HG03432 (cell line): ENCODE measurements at regions not wholly inside any gene's neighbourhood (a gene's known extent, or its start where the extent isn't known, plus 50 kb on each side); places are given as distances from the start of the nearest gene placed in this dataset.
"Not testable (repeated sequence)": the region's sequence is repeated elsewhere in the genome, so short reads cannot be mapped to it uniquely, and the experiment has no call there.

Experiments used
- ATAC-seq: cut with Tn5 transposase; IDR thresholded peaks from one replicate; pipeline ENCODE4 v1.9.1; 2021; ENCODE audit warnings: mild to moderate bottlenecking, moderate library complexity; ENCODE audit not compliant: unreplicated experiment

- peak; percentile 95 for ATAC-seq
Measured at GRCh38 chr1:120544434-120544833, 129.6 kb downstream of the NBPF8 start.

- ATAC-seq = not testable (repeated sequence)
Measured at GRCh38 chr1:120550335-120550734, 135.5 kb downstream of the NBPF8 start.

GRCh38 chr1:120552190-120552589, 137.4 kb downstream of the NBPF8 start:
- not testable (repeated sequence) for ATAC-seq

- peak; percentile 1 for ATAC-seq
Measured at GRCh38 chr1:120557605-120558302, 142.9 kb downstream of the NBPF8 start.

GRCh38 chr1:120558303-120559060, 143.6 kb downstream of the NBPF8 start:
- peak; percentile 87 for ATAC-seq

- ATAC-seq = not testable (repeated sequence)
Measured at GRCh38 chr1:120561767-120562166, 146.9 kb downstream of the NBPF8 start.

- not testable (repeated sequence) for ATAC-seq
Measured at GRCh38 chr1:120565396-120565795, 150.6 kb downstream of the NBPF8 start.

GRCh38 chr1:120567620-120568019, 152.8 kb downstream of the NBPF8 start:
- not testable (repeated sequence) for ATAC-seq

- ATAC-seq = not testable (repeated sequence)
Measured at GRCh38 chr1:120575201-120575600, 148.5 kb upstream of the NBPF26 start.

GRCh38 chr1:120582135-120582534, 141.6 kb upstream of the NBPF26 start:
- not testable (repeated sequence) for ATAC-seq

- ATAC-seq = not testable (repeated sequence)
Measured at GRCh38 chr1:120586053-120586452, 137.7 kb upstream of the NBPF26 start.

GRCh38 chr1:120588811-120589210, 134.9 kb upstream of the NBPF26 start:
- ATAC-seq = not testable (repeated sequence)

GRCh38 chr1:120591774-120592173, 132.0 kb upstream of the NBPF26 start:
- ATAC-seq = not testable (repeated sequence)

GRCh38 chr1:120592943-120593342, 130.8 kb upstream of the NBPF26 start:
- ATAC-seq = not testable (repeated sequence)

GRCh38 chr1:120593648-120594047, 130.1 kb upstream of the NBPF26 start:
- ATAC-seq = not testable (repeated sequence)

- not testable (repeated sequence) for ATAC-seq
Measured at GRCh38 chr1:120598331-120598951, 125.3 kb upstream of the NBPF26 start.

GRCh38 chr1:120599511-120599910, 124.2 kb upstream of the NBPF26 start:
- not testable (repeated sequence) for ATAC-seq

GRCh38 chr1:120600442-120601041, 123.2 kb upstream of the NBPF26 start:
- ATAC-seq = not testable (repeated sequence)

GRCh38 chr1:120607882-120608281, 115.9 kb upstream of the NBPF26 start:
- ATAC-seq = not testable (repeated sequence)

GRCh38 chr1:120608314-120609014, 115.3 kb upstream of the NBPF26 start:
- not testable (repeated sequence) for ATAC-seq
